ENCODE measurements at regions not wholly inside any gene's neighbourhood (a gene's known extent, or its start where the extent isn't known, plus 50 kb on each side); places are given as distances from the start of the nearest gene placed in this dataset.

DNA sequence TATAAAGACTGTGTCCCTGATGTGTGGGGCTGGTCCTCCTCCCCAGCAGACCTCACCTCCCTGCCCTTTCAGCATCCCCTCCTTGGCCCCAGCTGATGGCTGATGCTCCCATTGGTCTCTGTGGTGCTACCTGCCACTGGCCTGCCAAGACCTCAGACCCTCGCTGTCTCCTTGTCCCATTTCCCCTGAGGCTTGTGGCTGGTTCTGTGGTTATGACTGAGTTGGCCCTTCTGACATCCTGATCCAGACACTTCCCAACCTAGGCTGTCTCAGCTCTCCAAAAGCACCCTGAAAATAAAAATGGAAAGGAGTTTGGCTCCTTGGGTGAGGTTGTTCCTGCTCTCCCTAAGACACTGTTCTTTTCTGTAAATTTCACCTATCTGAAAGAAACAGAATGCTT lies 214.2 kb downstream of the RPS24 start:
- in situ Hi-C loops (cut with MboI; ENCODE audit: low sequenced_read_pairs, unreplicated experiment), result no loop called here
- no peak for DNase-seq (ENCODE audit: low spot score)
- TF ChIP-seq, protein P1, sequence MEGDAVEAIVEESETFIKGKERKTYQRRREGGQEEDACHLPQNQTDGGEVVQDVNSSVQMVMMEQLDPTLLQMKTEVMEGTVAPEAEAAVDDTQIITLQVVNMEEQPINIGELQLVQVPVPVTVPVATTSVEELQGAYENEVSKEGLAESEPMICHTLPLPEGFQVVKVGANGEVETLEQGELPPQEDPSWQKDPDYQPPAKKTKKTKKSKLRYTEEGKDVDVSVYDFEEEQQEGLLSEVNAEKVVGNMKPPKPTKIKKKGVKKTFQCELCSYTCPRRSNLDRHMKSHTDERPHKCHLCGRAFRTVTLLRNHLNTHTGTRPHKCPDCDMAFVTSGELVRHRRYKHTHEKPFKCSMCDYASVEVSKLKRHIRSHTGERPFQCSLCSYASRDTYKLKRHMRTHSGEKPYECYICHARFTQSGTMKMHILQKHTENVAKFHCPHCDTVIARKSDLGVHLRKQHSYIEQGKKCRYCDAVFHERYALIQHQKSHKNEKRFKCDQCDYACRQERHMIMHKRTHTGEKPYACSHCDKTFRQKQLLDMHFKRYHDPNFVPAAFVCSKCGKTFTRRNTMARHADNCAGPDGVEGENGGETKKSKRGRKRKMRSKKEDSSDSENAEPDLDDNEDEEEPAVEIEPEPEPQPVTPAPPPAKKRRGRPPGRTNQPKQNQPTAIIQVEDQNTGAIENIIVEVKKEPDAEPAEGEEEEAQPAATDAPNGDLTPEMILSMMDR (IDR thresholded peaks at IDR 0.05; ENCODE audit: borderline replicate concordance, control extremely low read depth, extremely low read depth, insufficient read depth, missing control alignments), result no peak

DNA sequence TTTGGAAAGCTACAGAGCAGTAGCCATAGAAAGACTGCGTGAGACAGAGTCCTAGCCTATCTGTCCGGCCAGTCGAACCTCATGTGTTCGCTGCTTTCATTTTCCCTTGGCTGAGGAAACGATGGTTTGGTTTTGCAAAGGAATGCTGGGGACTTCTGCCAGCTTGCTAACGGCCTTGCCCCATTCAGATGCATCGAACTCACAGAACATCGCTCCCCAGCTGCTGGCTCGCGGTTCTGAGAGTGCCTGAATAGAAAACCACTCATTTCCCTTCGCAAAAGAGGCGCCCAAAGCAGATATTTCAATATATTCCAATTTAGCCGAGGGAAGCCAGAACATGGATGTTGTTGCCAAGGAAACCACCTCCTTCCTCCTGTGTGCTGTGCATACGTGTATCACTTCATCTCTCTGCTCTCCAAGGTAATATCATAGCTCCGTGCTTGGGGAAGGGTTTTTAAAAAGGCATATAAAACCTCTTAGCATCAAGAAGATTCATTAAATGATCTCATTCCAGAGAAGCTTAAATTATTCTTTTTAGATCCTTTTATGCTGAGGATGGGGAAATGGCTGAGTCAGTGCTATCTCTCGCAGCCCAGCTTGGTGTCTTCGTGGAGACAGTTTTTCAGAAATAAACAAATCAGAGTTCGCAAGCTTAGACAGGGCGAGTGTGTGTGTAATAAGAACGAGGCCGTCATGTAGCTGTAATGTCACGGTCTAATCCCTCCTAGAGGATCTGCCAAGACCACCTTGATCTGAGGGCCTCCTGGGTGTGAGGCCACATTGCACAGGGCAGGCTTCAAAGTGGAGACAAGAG lies 215.2 kb downstream of the RPS24 start:
- in situ Hi-C loops (cut with MboI; ENCODE audit: low sequenced_read_pairs, unreplicated experiment), result no loop called here
- TF ChIP-seq, protein P1 (IDR thresholded peaks at IDR 0.05; ENCODE audit: borderline replicate concordance, control extremely low read depth, extremely low read depth, insufficient read depth, missing control alignments), result no peak
- DNase-seq (ENCODE audit: low spot score), result no peak

DNA sequence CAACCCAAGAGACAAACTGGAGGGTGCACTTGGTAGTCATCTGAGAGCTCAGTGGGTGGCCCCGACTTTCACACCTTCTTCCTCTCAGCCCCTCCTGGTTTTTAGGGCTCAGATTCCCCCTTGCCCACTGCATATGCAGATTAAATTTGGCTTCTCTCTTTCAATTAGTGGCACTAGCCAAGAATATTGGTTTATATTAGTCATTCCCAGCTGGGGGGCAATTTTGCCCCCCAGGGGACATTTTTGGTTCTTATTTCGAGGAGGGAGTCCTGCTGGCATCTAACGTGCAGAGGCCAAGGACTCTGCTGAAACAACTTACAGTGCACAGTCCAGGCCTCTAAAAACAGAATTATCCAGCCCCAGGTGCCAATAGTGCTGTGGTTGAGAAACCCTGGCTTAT lies 216.0 kb downstream of the RPS24 start:
- TF ChIP-seq, protein P1 (IDR thresholded peaks at IDR 0.05; ENCODE audit: borderline replicate concordance, control extremely low read depth, extremely low read depth, insufficient read depth, missing control alignments), result no peak
- no peak for DNase-seq (ENCODE audit: low spot score)
- in situ Hi-C loops (cut with MboI; ENCODE audit: low sequenced_read_pairs, unreplicated experiment), result no loop called here

DNA sequence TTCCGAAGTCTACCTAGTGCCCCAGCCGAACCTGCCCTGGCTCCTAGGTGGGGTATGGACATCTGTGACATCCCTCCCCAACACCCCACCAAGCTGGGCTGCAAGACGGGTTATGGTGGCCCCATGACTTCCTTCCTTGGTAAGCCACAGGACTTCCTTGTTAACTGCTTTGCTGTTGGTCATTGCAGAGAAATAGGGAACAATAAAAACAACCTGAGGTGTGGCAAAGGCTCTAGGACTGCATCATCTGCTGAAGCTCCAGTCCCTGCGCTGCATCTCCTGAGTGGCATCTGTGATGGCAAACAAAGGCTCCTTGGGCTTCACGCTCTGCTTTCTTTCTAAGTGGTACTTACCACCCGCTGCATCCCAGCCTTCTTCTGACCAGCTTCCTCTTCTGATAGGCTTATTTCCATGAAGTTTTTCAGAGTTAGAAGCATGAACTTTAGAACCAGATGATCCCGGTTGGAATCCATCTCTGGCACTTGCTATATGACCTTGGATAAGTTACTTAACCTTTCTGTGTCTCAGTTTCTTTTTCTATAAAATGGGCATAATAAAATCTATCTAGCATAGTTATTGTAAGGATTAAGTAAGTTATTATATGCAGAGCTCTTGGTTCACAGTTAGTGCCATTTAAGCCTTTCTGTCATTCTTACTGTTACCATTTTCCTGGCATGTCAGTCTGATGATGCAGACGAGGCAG lies 216.8 kb downstream of the RPS24 start:
- TF ChIP-seq, protein P1 (IDR thresholded peaks at IDR 0.05; ENCODE audit: borderline replicate concordance, control extremely low read depth, extremely low read depth, insufficient read depth, missing control alignments), result no peak
- DNase-seq (ENCODE audit: low spot score), result no peak
- in situ Hi-C loops (cut with MboI; ENCODE audit: low sequenced_read_pairs, unreplicated experiment), result no loop called here

DNA sequence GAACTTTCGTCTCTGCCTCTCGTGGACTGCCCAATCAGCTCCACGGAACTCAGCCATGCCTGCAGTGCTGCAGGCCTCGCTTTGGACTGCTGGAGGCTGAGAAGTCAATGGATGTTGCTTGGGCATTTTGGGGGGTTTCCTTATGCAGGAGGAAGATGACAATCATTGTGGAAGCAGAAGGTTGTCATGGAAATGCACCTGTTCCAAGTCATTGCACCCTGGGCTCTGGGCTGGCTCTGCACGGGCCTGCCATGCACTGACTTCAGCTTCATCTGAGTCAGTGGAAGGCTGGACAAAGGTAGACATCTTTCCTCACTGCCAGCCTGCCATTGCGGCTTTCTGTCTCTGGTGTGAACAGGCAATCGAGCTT lies 217.3 kb downstream of the RPS24 start:
- TF ChIP-seq, protein P1 (IDR thresholded peaks at IDR 0.05; ENCODE audit: borderline replicate concordance, control extremely low read depth, extremely low read depth, insufficient read depth, missing control alignments), result no peak
- in situ Hi-C loops (cut with MboI; ENCODE audit: low sequenced_read_pairs, unreplicated experiment), result no loop called here
- DNase-seq (ENCODE audit: low spot score), result no peak

DNA sequence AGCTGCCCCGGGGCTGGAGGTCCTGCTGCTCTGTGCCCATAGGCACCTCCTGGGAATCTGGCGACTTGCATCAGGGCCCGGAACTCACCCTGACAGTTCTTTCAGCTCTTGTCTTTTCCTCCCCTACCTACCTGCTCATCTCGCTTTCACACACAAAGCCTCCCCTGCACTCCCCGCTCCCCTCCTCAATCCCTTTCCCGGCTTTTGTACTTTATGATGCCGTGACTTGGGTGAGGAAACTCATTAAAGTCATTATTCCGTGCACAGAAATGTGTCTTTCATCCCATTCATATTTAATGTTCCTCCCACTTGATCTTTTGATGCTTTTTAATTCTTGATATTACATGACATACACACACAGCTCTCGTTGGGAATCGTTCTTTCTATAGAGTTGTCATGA lies 218.6 kb downstream of the RPS24 start:
- in situ Hi-C loops (cut with MboI; ENCODE audit: low sequenced_read_pairs, unreplicated experiment), result no loop called here
- no peak for DNase-seq (ENCODE audit: low spot score)
- TF ChIP-seq, protein P1 (IDR thresholded peaks at IDR 0.05; ENCODE audit: borderline replicate concordance, control extremely low read depth, extremely low read depth, insufficient read depth, missing control alignments), result no peak

Data from GM13976 (cell line).